ENCODE measurements at regions not wholly inside any gene's neighbourhood (a gene's known extent, or its start where the extent isn't known, plus 50 kb on each side); places are given as distances from the start of the nearest gene placed in this dataset.

DNA sequence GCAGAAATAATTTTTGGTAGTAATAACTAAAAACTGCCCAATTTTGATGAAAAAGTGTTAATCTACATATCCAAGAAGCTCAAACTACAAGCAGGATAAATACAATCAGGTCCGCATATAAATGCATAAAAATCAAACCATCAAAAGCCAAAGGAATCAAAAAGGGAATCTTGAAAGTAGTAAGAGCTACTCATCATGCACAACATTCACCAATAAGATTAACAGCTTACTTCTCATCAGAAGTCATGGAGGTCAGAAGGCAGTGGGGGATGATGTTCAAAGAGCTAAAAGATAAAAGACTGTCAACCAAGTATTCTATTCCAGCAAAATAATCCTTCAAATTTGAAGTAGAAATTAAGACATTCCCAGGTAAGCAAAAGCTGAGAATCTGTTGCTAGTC is 76.4 kb downstream of the CRPPA start:
- TF ChIP-seq EZH2 (IDR thresholded peaks at IDR 0.05; ENCODE audit: borderline replicate concordance, low read depth, low read length, severe bottlenecking), result no peak
- TF ChIP-seq, protein P1, sequence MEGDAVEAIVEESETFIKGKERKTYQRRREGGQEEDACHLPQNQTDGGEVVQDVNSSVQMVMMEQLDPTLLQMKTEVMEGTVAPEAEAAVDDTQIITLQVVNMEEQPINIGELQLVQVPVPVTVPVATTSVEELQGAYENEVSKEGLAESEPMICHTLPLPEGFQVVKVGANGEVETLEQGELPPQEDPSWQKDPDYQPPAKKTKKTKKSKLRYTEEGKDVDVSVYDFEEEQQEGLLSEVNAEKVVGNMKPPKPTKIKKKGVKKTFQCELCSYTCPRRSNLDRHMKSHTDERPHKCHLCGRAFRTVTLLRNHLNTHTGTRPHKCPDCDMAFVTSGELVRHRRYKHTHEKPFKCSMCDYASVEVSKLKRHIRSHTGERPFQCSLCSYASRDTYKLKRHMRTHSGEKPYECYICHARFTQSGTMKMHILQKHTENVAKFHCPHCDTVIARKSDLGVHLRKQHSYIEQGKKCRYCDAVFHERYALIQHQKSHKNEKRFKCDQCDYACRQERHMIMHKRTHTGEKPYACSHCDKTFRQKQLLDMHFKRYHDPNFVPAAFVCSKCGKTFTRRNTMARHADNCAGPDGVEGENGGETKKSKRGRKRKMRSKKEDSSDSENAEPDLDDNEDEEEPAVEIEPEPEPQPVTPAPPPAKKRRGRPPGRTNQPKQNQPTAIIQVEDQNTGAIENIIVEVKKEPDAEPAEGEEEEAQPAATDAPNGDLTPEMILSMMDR (IDR thresholded peaks at IDR 0.05; ENCODE audit: borderline replicate concordance, extremely low read depth, low read length, poor library complexity, severe bottlenecking), result no peak
